ENCODE measurements at regions not wholly inside any gene's neighbourhood (a gene's known extent, or its start where the extent isn't known, plus 50 kb on each side); places are given as distances from the start of the nearest gene placed in this dataset.

DNA sequence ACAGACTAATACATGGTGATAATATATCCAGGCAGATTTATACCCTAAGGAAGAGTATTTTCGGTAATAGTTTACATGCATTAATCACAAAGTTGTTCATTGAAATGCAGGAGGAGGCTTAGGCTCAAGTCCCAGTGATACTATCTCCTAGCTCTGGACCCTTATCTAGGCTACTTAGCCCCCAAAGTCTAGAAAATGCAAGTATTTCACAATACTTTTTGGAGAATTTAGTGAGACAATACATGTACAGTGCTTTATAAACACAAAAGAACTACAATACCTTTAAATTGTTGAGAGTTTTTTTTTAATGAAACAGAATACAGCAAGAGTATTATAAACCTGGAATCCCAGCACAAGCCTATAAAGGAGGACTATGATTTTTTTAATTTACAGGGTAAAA is 473.9 kb downstream of the HS3ST3B1 start (continued):
- TF ChIP-seq, protein P1, sequence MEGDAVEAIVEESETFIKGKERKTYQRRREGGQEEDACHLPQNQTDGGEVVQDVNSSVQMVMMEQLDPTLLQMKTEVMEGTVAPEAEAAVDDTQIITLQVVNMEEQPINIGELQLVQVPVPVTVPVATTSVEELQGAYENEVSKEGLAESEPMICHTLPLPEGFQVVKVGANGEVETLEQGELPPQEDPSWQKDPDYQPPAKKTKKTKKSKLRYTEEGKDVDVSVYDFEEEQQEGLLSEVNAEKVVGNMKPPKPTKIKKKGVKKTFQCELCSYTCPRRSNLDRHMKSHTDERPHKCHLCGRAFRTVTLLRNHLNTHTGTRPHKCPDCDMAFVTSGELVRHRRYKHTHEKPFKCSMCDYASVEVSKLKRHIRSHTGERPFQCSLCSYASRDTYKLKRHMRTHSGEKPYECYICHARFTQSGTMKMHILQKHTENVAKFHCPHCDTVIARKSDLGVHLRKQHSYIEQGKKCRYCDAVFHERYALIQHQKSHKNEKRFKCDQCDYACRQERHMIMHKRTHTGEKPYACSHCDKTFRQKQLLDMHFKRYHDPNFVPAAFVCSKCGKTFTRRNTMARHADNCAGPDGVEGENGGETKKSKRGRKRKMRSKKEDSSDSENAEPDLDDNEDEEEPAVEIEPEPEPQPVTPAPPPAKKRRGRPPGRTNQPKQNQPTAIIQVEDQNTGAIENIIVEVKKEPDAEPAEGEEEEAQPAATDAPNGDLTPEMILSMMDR (IDR thresholded peaks at IDR 0.05 in 2 of 3, conservative IDR thresholded peaks at IDR 0.05 in 1 of 3; ENCODE audit: insufficient read depth in 2 of 3, low read depth in 1 of 3, low read length in 3 of 3): no peak
- TF ChIP-seq SMARCC2 (IDR thresholded peaks at IDR 0.05; ENCODE audit: low read depth): no peak
- TF ChIP-seq KDM1A (IDR thresholded peaks at IDR 0.05): no peak
- no peak for TF ChIP-seq PTBP1 (IDR thresholded peaks at IDR 0.05; ENCODE audit: low read depth, low read length)
- TF ChIP-seq ZNF551 (CRISPR knock-in tag; IDR thresholded peaks at IDR 0.05): no peak
- no peak for TF ChIP-seq CXXC5 (CRISPR knock-in tag; IDR thresholded peaks at IDR 0.05)
- TF ChIP-seq YY1 (IDR thresholded peaks at IDR 0.05; ENCODE audit: borderline replicate concordance in 1 of 3, control insufficient read depth in 1 of 3, extremely low read depth in 1 of 3, insufficient read depth in 3 of 3, insufficient read length in 1 of 3, insufficient replicate concordance in 2 of 3, low read depth in 1 of 3, low read length in 2 of 3): no peak

DNA sequence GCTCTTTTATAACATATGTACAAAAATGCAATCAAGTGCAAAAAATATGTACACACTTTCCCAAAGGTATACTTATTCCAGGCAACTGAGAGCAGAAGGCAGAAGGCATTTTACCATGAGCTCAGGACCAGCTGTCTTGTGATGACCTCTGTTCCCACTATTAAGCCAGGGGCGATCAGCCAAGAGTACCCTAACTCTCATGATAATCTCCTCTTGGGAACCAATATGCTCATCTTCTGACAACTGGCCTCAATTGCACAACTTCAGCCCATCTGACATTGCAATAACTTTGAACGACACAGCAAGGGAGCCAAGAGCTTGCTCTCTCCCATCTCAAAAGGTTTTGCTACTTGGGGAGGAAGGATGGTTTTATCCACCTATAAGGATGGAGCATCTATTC is 471.9 kb downstream of the HS3ST3B1 start:
- H3K9ac ChIP-seq (ENCODE audit: insufficient read depth in 1 of 2, low read depth in 2 of 2, low read length in 2 of 2): no peak overlapping the region
- intact Hi-C loops (cut with micrococcal nuclease): no loop called here
- no peaks in the 10 kb centered on the region for H3K36me3 ChIP-seq (ENCODE audit: control insufficient read depth, insufficient read depth, low read length)
- CTCF ChIA-PET (ENCODE audit: low intra/inter-chr PET ratio): no interaction called here
- FAIRE-seq (no peak), ATAC-seq (no peak), DNase-seq (ENCODE audit: extremely low read depth in 1 of 4, low spot score in 3 of 4) (no peak)
- H3K9me1 ChIP-seq (ENCODE audit: control insufficient read depth, insufficient read depth, low read length): no peaks in the 10 kb centered on the region
- in situ Hi-C loops (cut with MboI): no loop called here
- no TSS peak for BruUV-seq (replicated peaks)
- no peak overlapping the region for H3K4me2 ChIP-seq (ENCODE audit: insufficient read depth, low read length)
- H3K27ac ChIP-seq (ENCODE audit: extremely low read depth, low read depth, low read length): no peak overlapping the region
- no peaks in the 10 kb centered on the region for H3K4me1 ChIP-seq (replicated peaks in 1 of 2; ENCODE audit: control insufficient read depth in 2 of 2, insufficient read depth in 2 of 2, low read length in 2 of 2)
- H3K4me3 ChIP-seq: no peak overlapping the region
- H4K20me1 ChIP-seq (replicated peaks; ENCODE audit: control insufficient read depth, insufficient read depth, low read length): no peaks in the 10 kb centered on the region
- no peaks in the 10 kb centered on the region for H3K27me3 ChIP-seq (ENCODE audit: control insufficient read depth in 2 of 2, insufficient read depth in 2 of 2, low read length in 2 of 2)
- 4% methylated on average over 2 of the region's 2 CpGs for WGBS (ENCODE audit: insufficient coverage, low coverage, missing lambda C conversion rate)
- H3K79me2 ChIP-seq (ENCODE audit: control insufficient read depth, insufficient read depth, low read length): no peaks in the 10 kb centered on the region
- POLR2A ChIA-PET: no interaction called here
- H2AFZ ChIP-seq (ENCODE audit: low read depth, low read length): no peak overlapping the region
- no peaks in the 10 kb centered on the region for H3K9me3 ChIP-seq (replicated peaks; ENCODE audit: control insufficient read depth, insufficient read depth, low read depth, low read length)
- TF ChIP-seq, protein P2, sequence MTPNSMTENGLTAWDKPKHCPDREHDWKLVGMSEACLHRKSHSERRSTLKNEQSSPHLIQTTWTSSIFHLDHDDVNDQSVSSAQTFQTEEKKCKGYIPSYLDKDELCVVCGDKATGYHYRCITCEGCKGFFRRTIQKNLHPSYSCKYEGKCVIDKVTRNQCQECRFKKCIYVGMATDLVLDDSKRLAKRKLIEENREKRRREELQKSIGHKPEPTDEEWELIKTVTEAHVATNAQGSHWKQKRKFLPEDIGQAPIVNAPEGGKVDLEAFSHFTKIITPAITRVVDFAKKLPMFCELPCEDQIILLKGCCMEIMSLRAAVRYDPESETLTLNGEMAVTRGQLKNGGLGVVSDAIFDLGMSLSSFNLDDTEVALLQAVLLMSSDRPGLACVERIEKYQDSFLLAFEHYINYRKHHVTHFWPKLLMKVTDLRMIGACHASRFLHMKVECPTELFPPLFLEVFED (CRISPR knock-in tag; conservative IDR thresholded peaks at IDR 0.05): no peak
- TF ChIP-seq MEF2D (tag; conservative IDR thresholded peaks at IDR 0.05; ENCODE audit: low read depth) (no peak), PPARD (CRISPR knock-in tag; IDR thresholded peaks at IDR 0.05) (no peak), NR2F6 (CRISPR knock-in tag; IDR thresholded peaks at IDR 0.05) (no peak), HDAC8 (tag; IDR thresholded peaks at IDR 0.05) (no peak), LARP7 (IDR thresholded peaks at IDR 0.05) (no peak), TRIM24 (IDR thresholded peaks at IDR 0.05) (no peak)
- TF ChIP-seq, protein P3, sequence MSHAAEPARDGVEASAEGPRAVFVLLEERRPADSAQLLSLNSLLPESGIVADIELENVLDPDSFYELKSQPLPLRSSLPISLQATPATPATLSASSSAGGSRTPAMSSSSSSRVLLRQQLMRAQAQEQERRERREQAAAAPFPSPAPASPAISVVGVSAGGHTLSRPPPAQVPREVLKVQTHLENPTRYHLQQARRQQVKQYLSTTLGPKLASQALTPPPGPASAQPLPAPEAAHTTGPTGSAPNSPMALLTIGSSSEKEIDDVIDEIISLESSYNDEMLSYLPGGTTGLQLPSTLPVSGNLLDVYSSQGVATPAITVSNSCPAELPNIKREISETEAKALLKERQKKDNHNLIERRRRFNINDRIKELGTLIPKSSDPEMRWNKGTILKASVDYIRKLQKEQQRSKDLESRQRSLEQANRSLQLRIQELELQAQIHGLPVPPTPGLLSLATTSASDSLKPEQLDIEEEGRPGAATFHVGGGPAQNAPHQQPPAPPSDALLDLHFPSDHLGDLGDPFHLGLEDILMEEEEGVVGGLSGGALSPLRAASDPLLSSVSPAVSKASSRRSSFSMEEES (CRISPR knock-in tag; IDR thresholded peaks at IDR 0.05): no peak
- TF ChIP-seq, protein P4, sequence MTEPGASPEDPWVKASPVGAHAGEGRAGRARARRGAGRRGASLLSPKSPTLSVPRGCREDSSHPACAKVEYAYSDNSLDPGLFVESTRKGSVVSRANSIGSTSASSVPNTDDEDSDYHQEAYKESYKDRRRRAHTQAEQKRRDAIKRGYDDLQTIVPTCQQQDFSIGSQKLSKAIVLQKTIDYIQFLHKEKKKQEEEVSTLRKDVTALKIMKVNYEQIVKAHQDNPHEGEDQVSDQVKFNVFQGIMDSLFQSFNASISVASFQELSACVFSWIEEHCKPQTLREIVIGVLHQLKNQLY (CRISPR knock-in tag; conservative IDR thresholded peaks at IDR 0.05): no peak
